HEK293T (cell line): ENCODE measurements at regions not wholly inside any gene's neighbourhood (a gene's known extent, or its start where the extent isn't known, plus 50 kb on each side); places are given as distances from the start of the nearest gene placed in this dataset.

Source experiments
- CTCF ChIA-PET: fragments of 350-600 bp; formaldehyde crosslinking; extraction: SDS; loops from one replicate; lab custom pipeline; 2021; ENCODE audit warnings: antibody characterized with exemption, inconsistent platforms; lab: Yijun Ruan, JAX
- POLR2A ChIA-PET: fragments of 350-600 bp; formaldehyde crosslinking; extraction: SDS; loops from one replicate; lab custom pipeline; 2020; ENCODE audit warnings: antibody characterized with exemption, inconsistent platforms; lab: Yijun Ruan, JAX
- DNase-seq: peaks from one replicate; pipeline ENCODE4 v3.0.0; 2012; ENCODE audit warnings: mixed read lengths; ENCODE audit errors: extremely low spot score
- ARNT ChIP-seq: fragments of 450-650 bp; IDR thresholded peaks from 2 replicates; pipeline ENCODE4 v1.6.1; 2017; ENCODE audit warnings: mild to moderate bottlenecking
- BHLHE40 ChIP-seq: fragments of 450-650 bp; IDR thresholded peaks from 2 replicates; pipeline ENCODE4 v1.6.1; 2016; ENCODE audit warnings: mild to moderate bottlenecking, moderate library complexity, borderline replicate concordance
- CTBP1 ChIP-seq: fragments of 450-650 bp; IDR thresholded peaks from 2 replicates; pipeline ENCODE4 v1.6.1; 2016; ENCODE audit warnings: borderline replicate concordance
- ELF4 ChIP-seq: fragments of 450-650 bp; IDR thresholded peaks from 2 replicates; pipeline ENCODE4 v1.6.1; 2017; ENCODE audit warnings: antibody characterized with exemption
- FOXA1 ChIP-seq: fragments of 450-650 bp; IDR thresholded peaks from 2 replicates; pipeline ENCODE4 v1.6.1; 2016; ENCODE audit warnings: mild to moderate bottlenecking
- FOXK2 ChIP-seq: fragments of 450-650 bp; IDR thresholded peaks from 2 replicates; pipeline ENCODE4 v1.6.1; 2016; ENCODE audit warnings: mild to moderate bottlenecking
- FOXM1 ChIP-seq: fragments of 450-650 bp; IDR thresholded peaks from 2 replicates; pipeline ENCODE4 v1.6.1; 2017; ENCODE audit warnings: mild to moderate bottlenecking, borderline replicate concordance
- HDGF ChIP-seq: fragments of 450-650 bp; IDR thresholded peaks from 2 replicates; pipeline ENCODE4 v1.6.1; 2017; ENCODE audit warnings: antibody characterized with exemption, borderline replicate concordance
- L3MBTL2 ChIP-seq: fragments of 450-650 bp; conservative IDR thresholded peaks from 2 replicates; pipeline ENCODE4 v1.6.1; 2016; ENCODE audit warnings: mild to moderate bottlenecking
- LEF1 ChIP-seq: fragments of 450-650 bp; IDR thresholded peaks from 2 replicates; pipeline ENCODE4 v1.6.1; 2017; ENCODE audit warnings: mild to moderate bottlenecking, borderline replicate concordance
- NFRKB ChIP-seq: fragments of 450-650 bp; IDR thresholded peaks from 2 replicates; pipeline ENCODE4 v1.6.1; 2016; ENCODE audit warnings: mild to moderate bottlenecking, moderate library complexity
- PKNOX1 ChIP-seq: fragments of 450-650 bp; IDR thresholded peaks from 2 replicates; pipeline ENCODE4 v1.6.1; 2016
- SP1 ChIP-seq: fragments of 450-650 bp; IDR thresholded peaks from 2 replicates; pipeline ENCODE4 v1.6.1; 2017
- SUZ12 ChIP-seq: fragments of 450-650 bp; IDR thresholded peaks from 2 replicates; pipeline ENCODE4 v1.6.1; 2016; ENCODE audit warnings: mild to moderate bottlenecking
- TARDBP ChIP-seq: fragments of 450-650 bp; IDR thresholded peaks from 2 replicates; pipeline ENCODE4 v1.6.1; 2016
- ZNF384 ChIP-seq: fragments of 450-650 bp; IDR thresholded peaks from 2 replicates; pipeline ENCODE4 v1.6.1; 2016

- ChIA-PET CTCF (no interaction called here), POLR2A (no interaction called here)
- no peak for DNase-seq
- no peak for TF ChIP-seq FOXM1
- no peak for TF ChIP-seq L3MBTL2
- TF ChIP-seq FOXK2 = no peak
- TF ChIP-seq SP1 = no peak
- TF ChIP-seq BHLHE40 = no peak
- no peak for TF ChIP-seq TARDBP
- TF ChIP-seq PKNOX1 = no peak
Observed at GRCh38 chr3:193873426-193874201, 262.3 kb upstream of the HES1 start.

- TF ChIP-seq TARDBP = no peak
- no peak for TF ChIP-seq SP1
- TF ChIP-seq HDGF = no peak
- no peak for TF ChIP-seq LEF1
- TF ChIP-seq L3MBTL2 = no peak
- TF ChIP-seq PKNOX1 = no peak
- no peak for TF ChIP-seq ARNT
- no peak for TF ChIP-seq ELF4
- TF ChIP-seq SUZ12 = no peak
- no peak for TF ChIP-seq FOXK2
- no peak for TF ChIP-seq NFRKB
- TF ChIP-seq FOXM1 = no peak
- TF ChIP-seq ZNF384 = no peak
- no peak for TF ChIP-seq FOXA1
- no peak for TF ChIP-seq BHLHE40
- ChIA-PET POLR2A (no interaction called here), CTCF (no interaction called here)
- DNase-seq = no peak
Observed at GRCh38 chr3:193874512-193874911, 261.4 kb upstream of the HES1 start.

- ChIA-PET CTCF (no interaction called here), POLR2A (no interaction called here)
- TF ChIP-seq ARNT (no peak), BHLHE40 (no peak), L3MBTL2 (no peak), TARDBP (no peak), HDGF (no peak), LEF1 (no peak), SUZ12 (no peak), CTBP1 (no peak), ZNF384 (no peak), FOXK2 (no peak), FOXM1 (no peak), FOXA1 (no peak), SP1 (no peak)
- no peak for DNase-seq
Observed at GRCh38 chr3:193874997-193875593, 260.9 kb upstream of the HES1 start.

- no peak for DNase-seq
- TF ChIP-seq BHLHE40 = no peak
- TF ChIP-seq FOXA1 = no peak
- no peak for TF ChIP-seq HDGF
- no peak for TF ChIP-seq FOXM1
- no peak for TF ChIP-seq NFRKB
- TF ChIP-seq SP1 = no peak
- TF ChIP-seq LEF1 = no peak
- TF ChIP-seq FOXK2 = no peak
- TF ChIP-seq CTBP1 = no peak
- no peak for TF ChIP-seq L3MBTL2
- no peak for TF ChIP-seq ELF4
- ChIA-PET POLR2A (no interaction called here), CTCF (no interaction called here)
Observed at GRCh38 chr3:193875601-193876321, 260.2 kb upstream of the HES1 start.

- no peak for DNase-seq
- CTCF ChIA-PET = no interaction called here
- POLR2A ChIA-PET = no interaction called here
- no peak for TF ChIP-seq L3MBTL2
- TF ChIP-seq ZNF384 = no peak
- TF ChIP-seq ARNT = no peak
- no peak for TF ChIP-seq SP1
- TF ChIP-seq NFRKB = no peak
- TF ChIP-seq PKNOX1 = no peak
- TF ChIP-seq FOXM1 = no peak
- TF ChIP-seq TARDBP = no peak
- TF ChIP-seq LEF1 = no peak
- no peak for TF ChIP-seq CTBP1
Observed at GRCh38 chr3:193879099-193879863, 256.7 kb upstream of the HES1 start.
